GM21786 (cell line): ENCODE measurements at regions not wholly inside any gene's neighbourhood (a gene's known extent, or its start where the extent isn't known, plus 50 kb on each side); places are given as distances from the start of the nearest gene placed in this dataset.
"Not testable (repeated sequence)": the region's sequence is repeated elsewhere in the genome, so short reads cannot be mapped to it uniquely, and the experiment has no call there.

ENCODE experiments used
- ATAC-seq: cut with Tn5 transposase; IDR thresholded peaks from one replicate; pipeline ENCODE4 v1.9.1; 2021; ENCODE audit not compliant: unreplicated experiment

- no peak for ATAC-seq
Observed at GRCh38 chr9:129547063-129547462, 73.8 kb downstream of the C9orf50 start.

- not testable (repeated sequence) for ATAC-seq
Observed at GRCh38 chr9:129545876-129546275, 75.0 kb downstream of the C9orf50 start.

DNA sequence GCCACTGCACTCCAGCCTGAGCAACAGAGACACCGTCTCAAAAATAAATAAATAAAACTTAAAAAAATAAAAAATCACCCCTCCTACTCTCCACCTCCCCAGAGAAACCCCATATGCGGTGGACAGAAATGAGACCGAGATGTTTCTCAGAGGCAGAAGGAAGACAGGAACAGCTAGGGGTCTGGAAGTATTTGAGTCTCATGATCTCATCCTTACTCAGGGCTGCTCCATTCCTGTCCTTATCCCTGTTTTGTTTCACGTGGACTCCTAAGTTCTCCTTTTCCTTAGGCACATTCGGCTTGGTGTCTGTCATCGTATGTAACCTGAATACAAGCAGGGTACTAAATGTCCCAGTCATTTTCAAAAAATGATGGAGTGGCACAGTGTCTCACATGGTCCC lies 76.1 kb downstream of the C9orf50 start:
- no peak for ATAC-seq

DNA sequence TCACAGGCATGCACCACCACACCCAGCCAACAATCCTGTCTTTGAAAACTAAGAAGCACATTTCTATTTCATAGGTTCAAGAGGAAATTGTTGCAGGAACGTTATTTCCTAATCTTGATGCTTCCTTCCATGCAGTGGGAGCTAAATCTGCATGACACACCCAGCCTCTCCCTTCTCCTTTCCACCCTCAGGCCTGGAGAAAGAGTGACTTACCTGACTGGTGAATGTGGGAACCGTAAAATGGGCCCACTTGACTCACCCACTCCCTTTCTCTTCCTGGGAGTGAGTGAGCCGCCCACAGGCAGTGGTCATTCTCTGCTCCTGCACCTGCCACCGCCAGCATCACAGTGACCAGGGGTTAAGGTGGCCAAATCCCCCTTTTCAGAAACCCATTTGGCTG lies 78.2 kb downstream of the C9orf50 start:
- no peak for ATAC-seq

DNA sequence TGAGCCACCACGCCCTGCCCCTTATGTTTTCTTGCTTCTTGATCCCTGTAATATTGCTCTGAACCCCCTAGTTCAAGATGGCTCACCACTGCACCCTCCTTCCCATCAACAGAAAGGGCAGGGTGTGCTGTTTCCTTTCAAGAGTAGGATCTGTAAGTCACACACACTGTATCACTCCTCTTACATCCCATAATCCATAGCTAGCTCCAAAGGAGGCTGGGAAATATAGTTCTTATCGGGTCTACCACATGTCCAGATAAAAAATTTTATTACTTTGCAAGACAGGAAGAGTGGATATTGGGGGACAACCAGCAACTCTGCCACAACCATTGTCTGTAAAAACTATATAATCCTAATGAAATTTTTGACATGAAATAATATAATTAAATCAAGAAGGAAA lies 79.6 kb downstream of the C9orf50 start:
- no peak for ATAC-seq

DNA sequence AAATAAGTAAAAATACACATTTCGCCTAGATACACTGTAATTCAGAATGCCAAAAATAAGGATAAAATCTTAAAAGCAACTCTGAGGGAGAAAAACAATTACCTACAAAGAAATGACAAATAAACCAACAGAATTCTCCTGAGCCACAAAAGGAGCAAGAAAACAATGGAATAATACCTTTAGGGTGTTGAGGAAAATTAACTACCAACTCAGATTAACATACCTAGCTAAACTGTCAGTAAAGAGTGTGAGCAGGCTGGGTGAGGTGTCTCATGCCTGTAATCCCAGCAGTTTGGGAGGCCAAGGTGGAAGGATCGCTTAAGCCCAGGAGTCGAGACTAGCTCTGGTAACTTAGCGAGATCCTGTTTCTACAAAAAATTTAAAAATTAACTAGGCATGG lies 81.5 kb downstream of the C9orf50 start:
- ATAC-seq: no peak

DNA sequence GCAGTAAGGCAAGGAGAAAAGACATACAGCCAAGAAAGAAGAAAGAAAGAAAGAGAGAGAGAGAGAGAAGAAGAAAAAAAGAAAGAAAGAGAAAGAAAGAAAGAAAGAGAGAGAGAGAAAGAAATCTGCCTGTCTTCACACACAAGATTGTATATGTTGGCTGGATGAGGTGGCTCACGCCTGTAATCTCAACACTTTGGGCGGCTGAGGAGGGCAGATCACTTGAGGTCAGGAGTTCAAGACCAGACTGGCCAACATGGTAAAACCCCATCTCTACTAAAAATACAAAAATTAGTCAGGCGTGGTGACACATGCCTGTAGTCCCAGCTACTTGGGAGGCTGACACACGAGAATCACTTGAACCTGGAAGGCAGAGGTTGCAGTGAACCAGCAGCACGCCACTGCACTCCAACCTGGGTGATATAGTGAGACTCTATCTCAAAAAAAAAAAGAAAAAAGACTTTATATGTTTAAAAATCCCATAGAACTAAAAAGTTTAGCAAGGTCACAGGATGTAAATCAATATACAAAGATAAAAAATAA lies 89.0 kb downstream of the C9orf50 start:
- ATAC-seq: not testable (repeated sequence)

DNA sequence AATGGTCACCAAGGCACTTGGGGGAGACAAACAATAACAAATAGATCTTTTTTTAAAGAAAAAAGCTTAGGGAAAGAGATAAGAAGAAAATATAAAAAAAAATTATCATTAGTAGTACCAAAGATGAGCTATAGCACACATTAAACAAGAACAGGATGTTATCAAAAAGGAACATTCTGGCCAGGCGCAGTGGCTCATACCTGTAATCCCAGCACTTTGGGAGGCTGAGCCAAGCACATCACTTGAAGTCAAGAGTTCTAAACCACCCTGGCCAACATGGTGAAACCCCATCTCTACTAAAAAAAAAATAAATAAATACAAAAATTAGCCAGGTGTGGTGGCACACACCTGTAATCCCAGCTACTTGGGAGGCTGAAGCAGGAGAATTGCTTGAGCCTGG lies 92.9 kb downstream of the C9orf50 start:
- ATAC-seq: not testable (repeated sequence)

DNA sequence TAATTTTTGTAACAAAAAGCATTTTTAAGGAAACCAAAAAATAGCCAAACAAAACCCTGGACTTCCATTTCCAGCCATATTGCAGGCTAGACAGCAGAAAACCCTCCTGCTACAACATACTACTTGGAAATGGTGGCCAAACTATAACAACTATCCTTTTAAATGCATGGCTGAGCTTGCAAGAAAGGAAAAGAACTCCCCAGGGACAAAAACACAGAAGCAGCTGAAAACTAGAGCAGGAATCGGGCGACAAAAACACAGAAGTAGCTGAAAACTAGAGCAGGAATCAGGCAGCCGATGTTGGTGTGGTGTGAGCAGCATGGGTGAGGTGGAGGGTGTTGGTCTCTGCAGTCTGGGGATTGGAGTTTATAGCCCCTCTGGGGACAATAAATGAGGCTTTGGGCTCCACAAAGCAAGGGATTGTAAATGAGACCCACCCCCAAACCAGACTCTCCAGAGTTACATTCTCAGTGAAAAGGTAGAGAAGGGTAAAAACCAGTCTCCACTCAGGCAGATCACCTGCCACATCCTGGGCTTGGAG lies 95.2 kb downstream of the C9orf50 start:
- no peak for ATAC-seq

GRCh38 chr9:129524582-129525270 lies 96.2 kb downstream of the C9orf50 start:
- ATAC-seq: no peak

GRCh38 chr9:129523943-129524581 lies 96.8 kb downstream of the C9orf50 start:
- no peak for ATAC-seq

- ATAC-seq: no peak
Observed at GRCh38 chr9:129522351-129522750, 98.5 kb downstream of the C9orf50 start.

GRCh38 chr9:129520082-129520481 lies 100.8 kb downstream of the C9orf50 start:
- ATAC-seq: no peak

- ATAC-seq: no peak
Observed at GRCh38 chr9:129518074-129518473, 102.8 kb downstream of the C9orf50 start.

DNA sequence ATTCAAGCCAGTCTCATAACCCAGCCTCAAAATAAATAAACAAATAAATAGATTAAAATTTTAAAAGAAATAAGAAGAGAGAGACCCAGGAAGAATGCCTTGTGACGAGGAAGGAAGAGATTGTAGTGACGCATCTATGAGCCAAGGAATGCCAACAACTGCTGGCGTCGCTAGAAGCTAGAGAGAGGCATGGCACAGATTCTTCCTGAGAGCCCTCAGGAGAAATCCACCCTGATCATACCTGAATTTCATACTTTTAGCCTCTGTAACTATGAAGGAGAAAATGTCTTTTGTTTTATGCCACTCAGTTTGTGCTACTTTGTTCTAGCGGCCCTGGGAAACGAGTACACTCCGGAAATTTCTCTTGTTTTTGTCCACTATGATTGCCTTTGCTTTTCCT lies 103.9 kb downstream of the C9orf50 start:
- ATAC-seq: no peak

DNA sequence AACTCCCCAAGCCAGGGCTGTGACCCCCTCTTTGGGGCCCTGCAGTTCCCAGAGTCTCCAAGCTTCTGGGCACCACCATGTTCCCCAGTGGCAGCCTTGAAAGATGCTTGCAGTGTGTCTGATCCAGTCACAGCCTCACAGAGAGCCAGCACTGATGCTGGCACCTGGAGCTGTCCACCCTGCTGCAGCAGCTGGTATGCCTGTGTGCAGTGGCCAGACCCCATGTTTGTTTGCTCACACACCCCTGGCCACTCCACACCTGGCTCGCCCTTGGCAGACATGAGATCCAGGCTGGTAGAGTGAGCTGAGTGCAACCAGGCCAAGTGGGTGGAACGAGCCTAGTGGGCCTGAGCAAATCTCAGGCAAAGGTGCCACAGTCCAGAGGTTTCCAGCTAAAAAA lies 106.0 kb downstream of the C9orf50 start:
- no peak for ATAC-seq

GRCh38 chr9:129514497-129514867 lies 106.4 kb downstream of the C9orf50 start:
- ATAC-seq: no peak

GRCh38 chr9:129513856-129514496 lies 106.9 kb downstream of the C9orf50 start:
- no peak for ATAC-seq

- ATAC-seq: no peak
Observed at GRCh38 chr9:129513282-129513681, 107.6 kb downstream of the C9orf50 start.

GRCh38 chr9:129511285-129511900 lies 109.5 kb downstream of the C9orf50 start:
- ATAC-seq: no peak

DNA sequence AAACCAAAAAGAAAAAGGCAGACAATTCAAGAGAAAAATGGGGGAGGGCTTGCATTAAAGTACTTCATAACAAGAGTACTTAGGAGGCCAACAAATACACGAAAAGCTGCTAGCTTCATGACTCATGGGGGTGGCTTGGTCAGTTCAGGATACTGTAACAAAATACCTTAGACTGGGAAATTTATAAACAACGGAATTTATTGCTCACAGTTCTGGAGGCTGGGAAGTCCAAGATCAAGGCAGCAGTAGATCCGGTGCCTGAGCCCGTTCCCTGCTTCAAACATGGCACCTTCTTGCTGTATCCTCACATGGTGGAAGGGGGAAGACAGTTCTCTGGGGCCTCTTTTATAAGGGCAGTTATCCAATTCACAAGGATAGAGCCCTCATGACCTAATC lies 111.4 kb downstream of the C9orf50 start:
- no peak for ATAC-seq
